Tibial nerve (tissue), 4 donors: ENCODE measurements at regions not wholly inside any gene's neighbourhood (a gene's known extent, or its start where the extent isn't known, plus 50 kb on each side); places are given as distances from the start of the nearest gene placed in this dataset.

Experiments used
- DNase-seq, 2 donors: peaks; one replicate each; pipeline ENCODE4 v3.0.0-alpha.2; 2019; ENCODE audit warnings: low spot score in 2 of 2
- H3K27ac ChIP-seq, 4 donors: fragments of 200-600 bp; sonication (generic) in 3 of 4; one replicate each; pipeline ENCODE4 v1.5.1; 2017 to 2019; ENCODE audit warnings: mild to moderate bottlenecking in 1 of 4
- H3K27me3 ChIP-seq, 2 donors: fragments of 200-600 bp; sonication (generic) in 1 of 2; one replicate each; pipeline versions ENCODE4 v1.5.1 to v1.6.0; 2017 to 2019
- H3K36me3 ChIP-seq, 3 donors: fragments of 200-600 bp; sonication (generic); one replicate each; pipeline ENCODE4 v1.5.1; 2018 to 2019
- H3K4me1 ChIP-seq, 4 donors: fragments of 200-600 bp; sonication (generic) in 3 of 4; one replicate each; pipeline ENCODE4 v1.5.1; 2017 to 2019
- H3K4me3 ChIP-seq, 4 donors: fragments of 200-600 bp; sonication (generic) in 3 of 4; one replicate each; pipeline ENCODE4 v1.5.1; 2017 to 2019; ENCODE audit warnings: mild to moderate bottlenecking in 1 of 4, moderate library complexity in 1 of 4
- H3K9me3 ChIP-seq, 4 donors: fragments of 200-600 bp; sonication (generic) in 3 of 4; one replicate each; pipeline ENCODE4 v1.5.1; 2017 to 2019
- CTCF ChIP-seq, 5 experiments: fragments of 200-600 bp in 3 of 5; fragments of 450-650 bp in 2 of 5; sonication (generic) in 3 of 5; IDR thresholded peaks; one replicate each; pipeline ENCODE4 v1.5.1; 2016 to 2019; ENCODE audit warnings: antibody characterized with exemption in 5 of 5, mild to moderate bottlenecking in 3 of 5, moderate library complexity in 2 of 5
- EP300 ChIP-seq, 2 donors: sonication (generic); formaldehyde crosslinking; IDR thresholded peaks; one replicate each; pipeline ENCODE4 v1.6.1; 2017; ENCODE audit warnings: antibody characterized with exemption in 2 of 2, mild to moderate bottlenecking in 1 of 2
- POLR2A ChIP-seq, 2 donors: fragments of 450-650 bp; IDR thresholded peaks; one replicate each; pipeline ENCODE4 v1.6.1; 2017; ENCODE audit warnings: antibody characterized with exemption in 2 of 2, mild to moderate bottlenecking in 2 of 2, moderate library complexity in 2 of 2
- WGBS, 2 donors: methylation state at CpG; one replicate each; pipeline ENCODE4 v1.1.5; 2018; 5-methylcytosine and 5-hydroxymethylcytosine counted together

DNA sequence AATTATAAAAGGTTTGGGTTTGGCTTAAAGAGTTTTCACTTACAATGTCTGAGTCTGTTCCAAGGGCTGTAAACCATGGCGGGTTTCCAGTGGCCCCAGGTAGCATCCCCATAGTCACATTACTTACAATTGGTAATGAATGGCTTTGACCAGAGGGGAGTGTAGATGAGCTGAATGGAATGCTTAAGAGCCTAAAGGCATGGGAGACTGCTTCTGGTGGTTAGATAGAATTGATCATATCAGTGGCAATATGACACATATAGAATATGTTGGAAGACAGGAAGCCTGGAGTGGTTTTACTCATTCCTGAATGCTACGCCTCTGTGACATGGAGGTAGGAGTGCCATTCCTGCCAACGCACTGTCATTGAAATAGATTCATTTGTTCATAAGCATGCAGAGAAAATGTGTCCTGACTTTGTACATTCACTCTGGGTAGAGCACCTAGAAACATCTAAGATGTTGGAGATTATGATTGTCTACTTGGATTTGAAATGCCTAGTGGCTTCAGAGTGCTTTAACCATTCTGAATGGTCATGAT lies 183.3 kb downstream of the BLID start:
- no peaks in the 10 kb centered on the region for H3K27me3 ChIP-seq
- H3K36me3 ChIP-seq: no peaks in the 10 kb centered on the region
- H3K27ac ChIP-seq: no peak overlapping the region
- TF ChIP-seq EP300 (IDR thresholded peaks at IDR 0.05): no peak
- TF ChIP-seq POLR2A (IDR thresholded peaks at IDR 0.05): no peak
- no peak for TF ChIP-seq CTCF (IDR thresholded peaks at IDR 0.05)
- no peaks in the 10 kb centered on the region for H3K9me3 ChIP-seq
- peaks cover 0 to 39% (median 6%) of the 10 kb centered on the region in 4 donors for H3K4me1 ChIP-seq
- DNase-seq: no peak
- 92 to 100% methylated on average over 3 of the region's 3 CpGs for whole genome bisulfite sequencing, 2 donors
- H3K4me3 ChIP-seq: no peak overlapping the region

- no peaks in the 10 kb centered on the region for H3K27me3 ChIP-seq
- no peak overlapping the region for H3K4me3 ChIP-seq
- H3K27ac ChIP-seq: peak overlapping the region in 1 of 4 donors; percentile 29
- H3K4me1 ChIP-seq: peaks cover 0 to 39% (median 6%) of the 10 kb centered on the region in 4 donors
- no peaks in the 10 kb centered on the region for H3K36me3 ChIP-seq
- TF ChIP-seq CTCF (IDR thresholded peaks at IDR 0.05): no peak
- no peak for TF ChIP-seq POLR2A (IDR thresholded peaks at IDR 0.05)
- no peak for TF ChIP-seq EP300 (IDR thresholded peaks at IDR 0.05)
- no peak for DNase-seq
- WGBS, 2 donors: 67 to 73% methylated on average over 4 of the region's 4 CpGs
- H3K9me3 ChIP-seq: no peaks in the 10 kb centered on the region
These were observed 184.2 kb downstream of the BLID start for GRCh38 chr11:121931748-121932352.

DNA sequence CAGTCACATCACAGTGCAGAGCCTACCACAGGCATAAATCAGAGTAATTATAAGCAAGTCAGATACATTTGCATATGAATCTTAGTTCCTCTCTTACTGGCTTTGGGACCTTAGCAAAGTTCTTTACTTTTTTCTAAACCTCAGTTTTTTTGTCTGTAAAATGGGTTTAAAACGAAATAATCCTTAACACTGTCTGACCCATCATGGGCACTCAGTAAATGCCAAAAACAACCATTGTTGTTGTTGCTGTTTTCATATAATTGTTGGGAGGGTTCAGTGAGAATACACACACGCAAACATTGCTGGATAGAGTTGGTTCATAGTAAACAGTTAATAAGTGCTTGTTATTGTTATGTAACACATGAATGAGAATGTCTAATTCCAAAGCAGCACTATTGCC lies 184.9 kb downstream of the BLID start:
- Histone ChIP-seq H3K4me1 (peaks cover 0 to 39% (median 6%) of the 10 kb centered on the region in 4 donors), H3K36me3 (no peaks in the 10 kb centered on the region), H3K4me3 (no peak overlapping the region), H3K27me3 (no peaks in the 10 kb centered on the region), H3K9me3 (no peaks in the 10 kb centered on the region), H3K27ac (no peak overlapping the region)
- TF ChIP-seq CTCF (IDR thresholded peaks at IDR 0.05): no peak
- TF ChIP-seq POLR2A (IDR thresholded peaks at IDR 0.05): no peak
- TF ChIP-seq EP300 (IDR thresholded peaks at IDR 0.05): no peak
- no peak for DNase-seq
- 59 to 68% methylated on average over 2 of the region's 2 CpGs for WGBS, 2 donors

DNA sequence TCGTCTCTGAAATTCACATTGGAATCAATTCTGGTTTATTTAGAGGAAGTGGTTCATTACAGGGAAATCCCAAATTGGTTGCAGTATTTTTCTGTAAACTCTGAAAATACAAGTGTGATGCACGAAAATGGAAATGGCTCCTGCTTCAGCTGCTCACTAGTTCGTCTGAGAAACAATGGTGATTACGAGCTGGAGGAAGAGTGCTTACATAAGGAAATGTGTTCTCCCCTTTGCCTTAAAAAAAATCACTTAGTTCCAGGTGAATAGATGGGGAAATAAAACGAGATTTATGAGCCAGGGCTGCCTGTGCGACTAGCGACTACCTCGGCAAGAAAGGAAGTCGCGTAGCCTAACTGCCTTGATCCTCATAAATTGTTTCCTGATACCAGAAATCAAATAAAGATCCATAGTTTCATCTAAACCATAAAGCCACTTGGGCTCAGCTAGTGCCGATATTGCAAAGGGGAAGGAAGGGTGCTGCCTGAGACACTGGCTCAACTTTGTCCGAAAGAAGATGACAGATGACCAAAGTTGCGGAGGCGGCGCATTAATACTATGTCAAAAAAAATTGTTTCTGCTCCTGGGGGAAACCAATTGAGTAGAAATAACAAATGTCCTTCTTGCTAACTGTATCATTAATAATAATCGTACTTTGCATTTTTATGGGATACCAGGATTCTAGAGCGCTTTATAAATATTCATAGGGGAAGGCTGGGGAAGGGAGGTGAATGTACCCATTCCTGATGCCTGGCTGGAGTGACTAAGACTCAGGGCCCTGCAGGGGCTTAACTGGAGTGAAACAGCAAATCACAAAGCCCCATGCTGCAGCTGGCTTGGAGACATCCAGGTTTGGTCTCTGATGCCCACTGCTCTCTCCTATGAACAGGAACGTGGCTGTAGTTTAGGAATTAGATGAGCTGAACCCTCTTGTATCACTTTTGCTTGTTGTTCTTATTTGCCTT lies 185.7 kb downstream of the BLID start:
- Histone ChIP-seq H3K9me3 (no peaks in the 10 kb centered on the region), H3K36me3 (no peaks in the 10 kb centered on the region), H3K27ac (peak overlapping the region; percentile 4 to 78 (median 63)), H3K4me1 (peaks cover 0 to 39% (median 6%) of the 10 kb centered on the region in 4 donors), H3K4me3 (peak overlapping the region; percentile 19 to 46 (median 29)), H3K27me3 (no peaks in the 10 kb centered on the region)
- 13 to 19% methylated on average over 18 of the region's 18 CpGs for WGBS, 2 donors
- no peak for DNase-seq
- TF ChIP-seq POLR2A (IDR thresholded peaks at IDR 0.05): no peak
- TF ChIP-seq CTCF (IDR thresholded peaks at IDR 0.05): no peak
- TF ChIP-seq EP300 (IDR thresholded peaks at IDR 0.05): no peak
